H1 (cell line): ENCODE measurements at regions not wholly inside any gene's neighbourhood (a gene's known extent, or its start where the extent isn't known, plus 50 kb on each side); places are given as distances from the start of the nearest gene placed in this dataset.

ENCODE experiments used
- CTCF ChIA-PET: fragments of 300-600 bp; sonication (Branson Sonifier 250); formaldehyde crosslinking; loops from one replicate; lab custom pipeline; 2021; ENCODE audit not compliant: partially characterized antibody; lab: Charles Lee
- POLR2A ChIA-PET: fragments of 300-600 bp; sonication (Branson Sonifier 250); formaldehyde crosslinking; loops from one replicate; lab custom pipeline; 2021; ENCODE audit warnings: inconsistent platforms; ENCODE audit not compliant: partially characterized antibody; lab: Charles Lee
- DNase-seq, 2 experiments: peaks; one replicate each; pipeline versions ENCODE4 v3.0.0 to v3.0.0-alpha.2; 2010 to 2022; ENCODE audit warnings: low spot score in 2 of 2, low read depth in 1 of 2, mixed read lengths in 1 of 2
- FAIRE-seq: peaks from 2 replicates; lab custom pipeline; 2011; peaks lifted over from hg19 to GRCh38; lab: Jason Lieb, UNC
- H2AFZ ChIP-seq: 2 replicates; pipeline ENCODE4 v1.8.1; 2012; ENCODE audit warnings: low read length, inconsistent platforms
- H2AK5ac ChIP-seq: 2 replicates; pipeline ENCODE4 v1.6.1; 2013; ENCODE audit warnings: low read depth, low read length
- H2BK120ac ChIP-seq: replicated peaks from 2 replicates; pipeline ENCODE3; 2013; ENCODE audit warnings: low read depth, low read length, inconsistent platforms
- H2BK12ac ChIP-seq: 2 replicates; pipeline ENCODE4 v1.6.1; 2013; ENCODE audit warnings: low read depth, low read length
- H2BK15ac ChIP-seq: 2 replicates; pipeline ENCODE4 v1.6.1; 2013; ENCODE audit warnings: low read length
- H2BK20ac ChIP-seq: 2 replicates; pipeline ENCODE4 v1.6.1; 2013; ENCODE audit warnings: low read length
- H2BK5ac ChIP-seq: 2 replicates; pipeline ENCODE4 v1.6.1; 2013; ENCODE audit warnings: low read depth, low read length
- H3K14ac ChIP-seq: 2 replicates; pipeline ENCODE4 v1.6.1; 2013; ENCODE audit warnings: inconsistent platforms; ENCODE audit not compliant: insufficient read length
- H3K18ac ChIP-seq: 2 replicates; pipeline ENCODE4 v1.6.1; 2013; ENCODE audit warnings: low read length; ENCODE audit errors: extremely low read depth
- H3K23ac ChIP-seq: 2 replicates; pipeline ENCODE4 v1.6.1; 2013; ENCODE audit warnings: inconsistent platforms; ENCODE audit not compliant: insufficient read length
- H3K23me2 ChIP-seq: 2 replicates; pipeline ENCODE4 v1.6.1; 2013; ENCODE audit warnings: low read depth, low read length
- H3K27ac ChIP-seq: 2 replicates; pipeline ENCODE4 v1.6.1; 2011; ENCODE audit warnings: low read depth, low read length, inconsistent platforms
- H3K27me3 ChIP-seq, 4 experiments: replicated peaks in 1 of 4; 1 replicate in 1 of 4; 2 replicates in 3 of 4; pipeline versions ENCODE4 v1.6.1 to v1.8.1; 2011 to 2013; ENCODE audit warnings: low read length in 3 of 4, mild to moderate bottlenecking in 3 of 4, inconsistent platforms in 2 of 4, mixed read lengths in 2 of 4, moderate library complexity in 1 of 4; ENCODE audit not compliant: control insufficient read depth in 3 of 4, insufficient read depth in 3 of 4; ENCODE audit errors: extremely low read depth in 1 of 4
- H3K36me3 ChIP-seq, 4 experiments: 2 replicates each; pipeline versions ENCODE4 v1.6.1 to v1.8.1; 2011 to 2013; ENCODE audit warnings: mild to moderate bottlenecking in 4 of 4, low read length in 3 of 4, moderate library complexity in 2 of 4, control low read depth in 1 of 4, inconsistent platforms in 1 of 4; ENCODE audit not compliant: insufficient read depth in 4 of 4, control insufficient read depth in 2 of 4
- H3K4ac ChIP-seq: replicated peaks from 2 replicates; pipeline ENCODE3; 2013; ENCODE audit warnings: low read length, low read depth, mixed read lengths, inconsistent platforms; ENCODE audit not compliant: insufficient read length
- H3K4me1 ChIP-seq, 4 experiments: replicated peaks in 1 of 4; 1 replicate in 1 of 4; 2 replicates in 3 of 4; pipeline versions ENCODE4 v1.6.1 to v1.8.1; 2011 to 2013; ENCODE audit warnings: low read length in 3 of 4, inconsistent platforms in 2 of 4, mixed read lengths in 1 of 4; ENCODE audit not compliant: insufficient read depth in 4 of 4, control insufficient read depth in 3 of 4
- H3K4me2 ChIP-seq, 2 experiments: 2 replicates each; pipeline versions ENCODE4 v1.6.1 to v1.8.1; 2011 to 2013; ENCODE audit warnings: low read depth in 2 of 2, low read length in 2 of 2, control low read depth in 1 of 2, inconsistent platforms in 1 of 2, mild to moderate bottlenecking in 1 of 2; ENCODE audit not compliant: insufficient read depth in 1 of 2
- H3K4me3 ChIP-seq, 4 experiments: fragments of 200-600, 300-600 bp in 1 of 4; sonication (generic), shearing (Covaris generic), sonication (Bioruptor Twin) in 1 of 4; 2 replicates each; pipeline versions ENCODE4 v1.5.1 to v1.8.1; 2011 to 2016; ENCODE audit warnings: low read length in 4 of 4, low read depth in 3 of 4, control low read depth in 2 of 4, inconsistent platforms in 2 of 4, mild to moderate bottlenecking in 2 of 4, mixed read lengths in 1 of 4, moderate library complexity in 1 of 4; ENCODE audit not compliant: insufficient read depth in 2 of 4; ENCODE audit errors: extremely low read depth in 1 of 4
- H3K56ac ChIP-seq: replicated peaks from 2 replicates; pipeline ENCODE3; 2013; ENCODE audit warnings: low read depth, mild to moderate bottlenecking, mixed read lengths, low read length, inconsistent platforms; ENCODE audit not compliant: insufficient read length
- H3K79me1 ChIP-seq: 2 replicates; pipeline ENCODE4 v1.6.1; 2013; ENCODE audit warnings: low read depth, low read length, control low read depth
- H3K79me2 ChIP-seq, 2 experiments: 2 replicates each; pipeline versions ENCODE4 v1.6.1 to v1.8.1; 2012 to 2013; ENCODE audit warnings: low read length in 2 of 2, mild to moderate bottlenecking in 2 of 2, inconsistent platforms in 1 of 2; ENCODE audit not compliant: insufficient read depth in 2 of 2, control insufficient read depth in 1 of 2
- H3K9ac ChIP-seq, 4 experiments: replicated peaks in 1 of 4; 1 replicate in 1 of 4; 2 replicates in 3 of 4; pipeline versions ENCODE4 v1.6.1 to v1.8.1; 2011 to 2013; ENCODE audit warnings: low read depth in 3 of 4, low read length in 3 of 4, control low read depth in 2 of 4, mild to moderate bottlenecking in 2 of 4, moderate library complexity in 2 of 4, inconsistent platforms in 1 of 4; ENCODE audit errors: extremely low read depth in 1 of 4
- H3K9me3 ChIP-seq, 2 experiments: 2 replicates each; pipeline versions ENCODE4 v1.6.1 to v1.8.1; 2012 to 2013; ENCODE audit warnings: mild to moderate bottlenecking in 2 of 2, moderate library complexity in 2 of 2, control low read depth in 1 of 2, inconsistent platforms in 1 of 2, low read depth in 1 of 2, low read length in 1 of 2, mixed read lengths in 1 of 2; ENCODE audit not compliant: insufficient read depth in 2 of 2
- H4K20me1 ChIP-seq, 2 experiments: replicated peaks in 1 of 2; 2 replicates each; pipeline versions ENCODE3 to v1.8.1; 2011 to 2013; ENCODE audit warnings: inconsistent platforms in 2 of 2, low read length in 2 of 2, mild to moderate bottlenecking in 1 of 2; ENCODE audit not compliant: insufficient read depth in 2 of 2, control insufficient read depth in 1 of 2
- H4K5ac ChIP-seq: 2 replicates; pipeline ENCODE4 v1.6.1; 2013; ENCODE audit warnings: low read length, low read depth, mixed read lengths, inconsistent platforms; ENCODE audit not compliant: insufficient read length
- H4K8ac ChIP-seq: 2 replicates; pipeline ENCODE4 v1.8.0; 2013; ENCODE audit warnings: mild to moderate bottlenecking, moderate library complexity, low read length, inconsistent platforms; ENCODE audit not compliant: insufficient read depth; ENCODE audit errors: extremely low read depth
- H4K91ac ChIP-seq: replicated peaks from 2 replicates; pipeline ENCODE3; 2013; ENCODE audit warnings: low read length, mixed read lengths, inconsistent platforms; ENCODE audit not compliant: insufficient read length
- BACH1 ChIP-seq: IDR thresholded peaks from 2 replicates; pipeline ENCODE4 v1.6.1; 2012; ENCODE audit warnings: low read length, improper control_type of control experiment
- CBX5 ChIP-seq: fragments of 300-800, 300-1000 bp; sonication (generic); IDR thresholded peaks from 2 replicates; pipeline ENCODE4 v1.7.1; 2016; ENCODE audit warnings: antibody characterized with exemption, low read length, low read depth
- EGR1 ChIP-seq: IDR thresholded peaks from 2 replicates; pipeline ENCODE4 v1.6.1; 2011; ENCODE audit warnings: low read depth, low read length, borderline replicate concordance
- KDM5A ChIP-seq: fragments of 200-600 bp; IDR thresholded peaks from 2 replicates; pipeline ENCODE4 v1.7.1; 2012; ENCODE audit warnings: mild to moderate bottlenecking, low read length, inconsistent platforms, mixed read lengths
- SIRT6 ChIP-seq: IDR thresholded peaks from one replicate; pipeline ENCODE4 v1.7.1; 2012; ENCODE audit warnings: low read length, inconsistent platforms
- SP1 ChIP-seq: IDR thresholded peaks from 2 replicates; pipeline ENCODE4 v1.6.1; 2011; ENCODE audit warnings: low read depth, low read length
- WGBS, 2 experiments: shearing (Covaris generic) in 1 of 2; methylation state at CpG; one replicate each; pipeline versions ENCODE4 v1.1.6 to v1.1.7; 2013 to 2015; ENCODE audit warnings: low lambda C conversion rate in 2 of 2, mixed read lengths in 2 of 2, inconsistent platforms in 1 of 2, low coverage in 1 of 2, missing lambda C conversion rate in 1 of 2; ENCODE audit not compliant: insufficient replicate concordance in 2 of 2, insufficient coverage in 1 of 2, insufficient read length in 1 of 2; ENCODE audit errors: extremely low coverage in 1 of 2, missing lambda C conversion rate in 1 of 2; 5-methylcytosine and 5-hydroxymethylcytosine counted together
- TF ChIP-seq, protein P1 (sequence below), 3 experiments: IDR thresholded peaks; 1 replicate in 2 of 3; 2 replicates in 1 of 3; pipeline versions ENCODE4 v1.5.1 to v1.6.1; 2011; ENCODE audit warnings: low read length in 3 of 3, mild to moderate bottlenecking in 3 of 3, inconsistent platforms in 2 of 3, low read depth in 1 of 3, moderate library complexity in 1 of 3; ENCODE audit not compliant: insufficient read depth in 1 of 3; ENCODE audit errors: control extremely low read depth in 1 of 3

GRCh38 chr7:156147104-156147503 lies 334.8 kb upstream of the SHH start:
- Histone ChIP-seq H2AK5ac (no peak overlapping the region), H3K23ac (no peak overlapping the region), H3K4ac (no peak overlapping the region), H2AFZ (no peak overlapping the region), H2BK20ac (no peak overlapping the region), H2BK5ac (no peak overlapping the region), H2BK120ac (no peak overlapping the region), H3K14ac (no peak overlapping the region), H3K56ac (no peak overlapping the region), H4K91ac (no peak overlapping the region), H3K23me2 (no peaks in the 10 kb centered on the region), H4K20me1 (no peaks in the 10 kb centered on the region), H3K4me3 (no peak overlapping the region), H4K5ac (no peak overlapping the region), H3K4me2 (no peak overlapping the region), H3K9ac (no peak overlapping the region), H3K36me3 (no peaks in the 10 kb centered on the region), H2BK12ac (no peak overlapping the region), H4K8ac (no peak overlapping the region), H3K79me2 (no peaks in the 10 kb centered on the region), H3K9me3 (no peaks in the 10 kb centered on the region), H3K4me1 (no peaks in the 10 kb centered on the region), H2BK15ac (no peak overlapping the region), H3K79me1 (no peaks in the 10 kb centered on the region), H3K27ac (no peak overlapping the region), H3K27me3 (no peaks in the 10 kb centered on the region), H3K18ac (no peak overlapping the region)
- 84% methylated on average over 6 of the region's 6 CpGs; no CpG with 5 or more reads in 1 of the 2 experiments for WGBS, 2 experiments
- FAIRE-seq (no peak), DNase-seq (no peak)
- CTCF ChIA-PET: interaction anchor here (1.1 to 1.6 kb wide), 2 partner anchors 8 to 10 kb away, joined by 3 to 4 read pairs; no protein-coding TSS in a partner anchor
- POLR2A ChIA-PET: no interaction called here
- no peak for TF ChIP-seq CBX5
- no peak for TF ChIP-seq SP1
- TF ChIP-seq KDM5A: no peak
- TF ChIP-seq EGR1: no peak
- TF ChIP-seq SIRT6: no peak
- TF ChIP-seq BACH1: no peak
- TF ChIP-seq, protein P1, sequence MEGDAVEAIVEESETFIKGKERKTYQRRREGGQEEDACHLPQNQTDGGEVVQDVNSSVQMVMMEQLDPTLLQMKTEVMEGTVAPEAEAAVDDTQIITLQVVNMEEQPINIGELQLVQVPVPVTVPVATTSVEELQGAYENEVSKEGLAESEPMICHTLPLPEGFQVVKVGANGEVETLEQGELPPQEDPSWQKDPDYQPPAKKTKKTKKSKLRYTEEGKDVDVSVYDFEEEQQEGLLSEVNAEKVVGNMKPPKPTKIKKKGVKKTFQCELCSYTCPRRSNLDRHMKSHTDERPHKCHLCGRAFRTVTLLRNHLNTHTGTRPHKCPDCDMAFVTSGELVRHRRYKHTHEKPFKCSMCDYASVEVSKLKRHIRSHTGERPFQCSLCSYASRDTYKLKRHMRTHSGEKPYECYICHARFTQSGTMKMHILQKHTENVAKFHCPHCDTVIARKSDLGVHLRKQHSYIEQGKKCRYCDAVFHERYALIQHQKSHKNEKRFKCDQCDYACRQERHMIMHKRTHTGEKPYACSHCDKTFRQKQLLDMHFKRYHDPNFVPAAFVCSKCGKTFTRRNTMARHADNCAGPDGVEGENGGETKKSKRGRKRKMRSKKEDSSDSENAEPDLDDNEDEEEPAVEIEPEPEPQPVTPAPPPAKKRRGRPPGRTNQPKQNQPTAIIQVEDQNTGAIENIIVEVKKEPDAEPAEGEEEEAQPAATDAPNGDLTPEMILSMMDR (IDR thresholded peaks at IDR 0.05; ENCODE audit: control extremely low read depth in 1 of 3, insufficient read depth in 1 of 3, low read depth in 1 of 3, low read length in 3 of 3): no peak
